ENCODE measurements at regions not wholly inside any gene's neighbourhood (a gene's known extent, or its start where the extent isn't known, plus 50 kb on each side); places are given as distances from the start of the nearest gene placed in this dataset.

- TF ChIP-seq CTCF (IDR thresholded peaks at IDR 0.05; ENCODE audit: extremely low read depth in 1 of 2, insufficient read depth in 1 of 2, low read depth in 1 of 2, low read length in 2 of 2) (no peak), POLR2A (IDR thresholded peaks at IDR 0.05; ENCODE audit: low read depth, low read length) (no peak), FOS (IDR thresholded peaks at IDR 0.05; ENCODE audit: borderline replicate concordance, insufficient read depth, low read length) (no peak), POLR2AphosphoS5 (IDR thresholded peaks at IDR 0.05; ENCODE audit: insufficient read depth, low read depth, low read length) (no peak), EZH2 (IDR thresholded peaks at IDR 0.05; ENCODE audit: borderline replicate concordance, low read depth, low read length, severe bottlenecking) (no peak), MAX (IDR thresholded peaks at IDR 0.05; ENCODE audit: insufficient read depth, insufficient read length) (no peak), JUN (IDR thresholded peaks at IDR 0.05; ENCODE audit: borderline replicate concordance, insufficient read depth, insufficient read length, low read depth) (no peak)
Observed at GRCh38 chr9:96148634-96149532, 153.1 kb downstream of the HSD17B3 start.

Data from endothelial cell of umbilical vein (primary cell).